Activated T-cell treated with anti-CD3 and anti-CD28 coated beads, Interleukin-2, amount 50 U/mL, for 4 hours (primary cell): ENCODE measurements at regions not wholly inside any gene's neighbourhood (a gene's known extent, or its start where the extent isn't known, plus 50 kb on each side); places are given as distances from the start of the nearest gene placed in this dataset.
"Not testable (repeated sequence)": the region's sequence is repeated elsewhere in the genome, so short reads cannot be mapped to it uniquely, and the experiment has no call there.

Experiments used
- ATAC-seq, 2 donors: fragments of 200-7000 bp; cut with Tn5 transposase; one replicate each; pipeline ENCODE4 v1.10.0; 2021
- DNase-seq: peaks from one replicate; pipeline ENCODE4 v3.0.0-alpha.2; 2020
- H3K27me3 Mint-ChIP-seq: one replicate; pipeline ENCODE4 v1.8.0; 2021; ENCODE audit warnings: low read depth, mixed read lengths
- H3K36me3 Mint-ChIP-seq: one replicate; pipeline ENCODE4 v1.8.0; 2022; ENCODE audit warnings: mixed read lengths; ENCODE audit not compliant: insufficient read depth
- H3K4me1 Mint-ChIP-seq: one replicate; pipeline ENCODE4 v1.8.0; 2021; ENCODE audit warnings: low read depth, mixed read lengths
- H3K4me3 Mint-ChIP-seq: one replicate; pipeline ENCODE4 v1.8.0; 2021; ENCODE audit warnings: mild to moderate bottlenecking, moderate library complexity, mixed read lengths
- H3K9me3 Mint-ChIP-seq: one replicate; pipeline ENCODE4 v1.8.0; 2021; ENCODE audit warnings: mixed read lengths

- H3K36me3 Mint-ChIP-seq = no peaks in the 10 kb centered on the region
- no peaks in the 10 kb centered on the region for H3K4me1 Mint-ChIP-seq
- DNase-seq (no peak), ATAC-seq (no peak)
- no peaks in the 10 kb centered on the region for H3K27me3 Mint-ChIP-seq
- peaks cover 11% of the 10 kb centered on the region for H3K9me3 Mint-ChIP-seq
- no peak overlapping the region for H3K4me3 Mint-ChIP-seq
These were observed 768.1 kb upstream of the RIOK2 start for GRCh38 chr5:97951139-97951538.

GRCh38 chr5:97955450-97955849, 772.4 kb upstream of the RIOK2 start:
- H3K4me1 Mint-ChIP-seq = no peaks in the 10 kb centered on the region
- no peak overlapping the region for H3K4me3 Mint-ChIP-seq
- no peaks in the 10 kb centered on the region for H3K36me3 Mint-ChIP-seq
- H3K27me3 Mint-ChIP-seq = no peaks in the 10 kb centered on the region
- ATAC-seq (no peak), DNase-seq (no peak)
- peaks cover 11% of the 10 kb centered on the region for H3K9me3 Mint-ChIP-seq

- ATAC-seq = no peak
These were observed 784.2 kb upstream of the RIOK2 start for GRCh38 chr5:97967292-97967691.

GRCh38 chr5:97968346-97968745, 785.3 kb upstream of the RIOK2 start:
- no peaks in the 10 kb centered on the region for H3K27me3 Mint-ChIP-seq
- H3K4me3 Mint-ChIP-seq = no peak overlapping the region
- no peaks in the 10 kb centered on the region for H3K4me1 Mint-ChIP-seq
- H3K9me3 Mint-ChIP-seq = no peaks in the 10 kb centered on the region
- no peaks in the 10 kb centered on the region for H3K36me3 Mint-ChIP-seq
- DNase-seq (no peak), ATAC-seq (no peak)

More at GRCh38 chr5:97967292-97967691, 784.2 kb upstream of the RIOK2 start:
- Mint-ChIP-seq H3K27me3 (no peaks in the 10 kb centered on the region), H3K9me3 (no peaks in the 10 kb centered on the region), H3K4me1 (no peaks in the 10 kb centered on the region), H3K4me3 (no peak overlapping the region), H3K36me3 (no peaks in the 10 kb centered on the region)
- DNase-seq = no peak

- DNase-seq (no peak), ATAC-seq (no peak)
- Mint-ChIP-seq H3K4me3 (no peak overlapping the region), H3K4me1 (no peaks in the 10 kb centered on the region), H3K9me3 (no peaks in the 10 kb centered on the region), H3K36me3 (no peaks in the 10 kb centered on the region), H3K27me3 (no peaks in the 10 kb centered on the region)
These were observed 793.7 kb upstream of the RGMB start for GRCh38 chr5:97979740-97980139.

- Mint-ChIP-seq H3K27me3 (no peaks in the 10 kb centered on the region), H3K4me3 (no peak overlapping the region), H3K4me1 (no peaks in the 10 kb centered on the region), H3K9me3 (no peaks in the 10 kb centered on the region), H3K36me3 (no peaks in the 10 kb centered on the region)
- DNase-seq = no peak
- ATAC-seq = no peak
These were observed 793.2 kb upstream of the RGMB start for GRCh38 chr5:97980291-97980690.

- ATAC-seq (no peak), DNase-seq (no peak)
- no peaks in the 10 kb centered on the region for H3K4me1 Mint-ChIP-seq
- H3K36me3 Mint-ChIP-seq = no peaks in the 10 kb centered on the region
- no peak overlapping the region for H3K4me3 Mint-ChIP-seq
- no peaks in the 10 kb centered on the region for H3K27me3 Mint-ChIP-seq
- H3K9me3 Mint-ChIP-seq = peaks cover 5% of the 10 kb centered on the region
These were observed 787.4 kb upstream of the RGMB start for GRCh38 chr5:97986069-97986468.

- no peaks in the 10 kb centered on the region for H3K36me3 Mint-ChIP-seq
- H3K4me3 Mint-ChIP-seq = no peak overlapping the region
These were observed 782.2 kb upstream of the RGMB start for GRCh38 chr5:97991236-97991635.

GRCh38 chr5:97998941-97999340, 774.5 kb upstream of the RGMB start:
- ATAC-seq = no peak
- peaks cover 8% of the 10 kb centered on the region for H3K9me3 Mint-ChIP-seq
- H3K4me1 Mint-ChIP-seq = no peaks in the 10 kb centered on the region
- no peak for DNase-seq
- H3K27me3 Mint-ChIP-seq = no peaks in the 10 kb centered on the region
- no peaks in the 10 kb centered on the region for H3K36me3 Mint-ChIP-seq
- H3K4me3 Mint-ChIP-seq = no peak overlapping the region

More at GRCh38 chr5:97991236-97991635, 782.2 kb upstream of the RGMB start:
- DNase-seq = no peak
- ATAC-seq = no peak
- H3K9me3 Mint-ChIP-seq = peaks cover 19% of the 10 kb centered on the region
- H3K4me1 Mint-ChIP-seq = no peaks in the 10 kb centered on the region
- no peaks in the 10 kb centered on the region for H3K27me3 Mint-ChIP-seq

- ATAC-seq = no peak
- no peak for DNase-seq
- Mint-ChIP-seq H3K9me3 (no peaks in the 10 kb centered on the region), H3K36me3 (no peaks in the 10 kb centered on the region), H3K4me3 (no peak overlapping the region), H3K27me3 (no peaks in the 10 kb centered on the region), H3K4me1 (no peaks in the 10 kb centered on the region)
These were observed 769.0 kb upstream of the RGMB start for GRCh38 chr5:98004463-98004862.

- no peaks in the 10 kb centered on the region for H3K27me3 Mint-ChIP-seq
- no peak overlapping the region for H3K4me3 Mint-ChIP-seq
- H3K36me3 Mint-ChIP-seq = no peaks in the 10 kb centered on the region
- ATAC-seq (no peak), DNase-seq (no peak)
- no peaks in the 10 kb centered on the region for H3K9me3 Mint-ChIP-seq
- no peaks in the 10 kb centered on the region for H3K4me1 Mint-ChIP-seq
These were observed 756.7 kb upstream of the RGMB start for GRCh38 chr5:98016771-98017170.

GRCh38 chr5:98030273-98030672, 743.2 kb upstream of the RGMB start:
- H3K4me3 Mint-ChIP-seq, H3K36me3 Mint-ChIP-seq, H3K9me3 Mint-ChIP-seq, H3K27me3 Mint-ChIP-seq, H3K4me1 Mint-ChIP-seq, DNase-seq, ATAC-seq: not testable (repeated sequence)

GRCh38 chr5:98031036-98031435, 742.4 kb upstream of the RGMB start:
- H3K9me3 Mint-ChIP-seq, H3K4me1 Mint-ChIP-seq, H3K36me3 Mint-ChIP-seq, ATAC-seq, H3K27me3 Mint-ChIP-seq, H3K4me3 Mint-ChIP-seq, DNase-seq: not testable (repeated sequence)

- H3K27me3 Mint-ChIP-seq = no peaks in the 10 kb centered on the region
- H3K36me3 Mint-ChIP-seq = no peaks in the 10 kb centered on the region
- no peaks in the 10 kb centered on the region for H3K4me1 Mint-ChIP-seq
These were observed 742.0 kb upstream of the RGMB start for GRCh38 chr5:98031496-98031895.

GRCh38 chr5:98031926-98032325, 741.5 kb upstream of the RGMB start:
- ATAC-seq (no peak), DNase-seq (no peak)
- no peaks in the 10 kb centered on the region for H3K4me1 Mint-ChIP-seq
- H3K27me3 Mint-ChIP-seq = no peaks in the 10 kb centered on the region
- no peak overlapping the region for H3K4me3 Mint-ChIP-seq
- no peaks in the 10 kb centered on the region for H3K36me3 Mint-ChIP-seq
- H3K9me3 Mint-ChIP-seq = no peaks in the 10 kb centered on the region

More at GRCh38 chr5:98031496-98031895, 742.0 kb upstream of the RGMB start:
- H3K9me3 Mint-ChIP-seq = no peaks in the 10 kb centered on the region
- ATAC-seq (no peak), DNase-seq (no peak)
- no peak overlapping the region for H3K4me3 Mint-ChIP-seq

GRCh38 chr5:98041661-98042060, 731.8 kb upstream of the RGMB start:
- H3K4me1 Mint-ChIP-seq = no peaks in the 10 kb centered on the region
- ATAC-seq (no peak), DNase-seq (no peak)
- no peaks in the 10 kb centered on the region for H3K36me3 Mint-ChIP-seq
- H3K27me3 Mint-ChIP-seq = no peaks in the 10 kb centered on the region
- H3K9me3 Mint-ChIP-seq = no peaks in the 10 kb centered on the region
- no peak overlapping the region for H3K4me3 Mint-ChIP-seq
